HepG2 (cell line): ENCODE measurements at regions not wholly inside any gene's neighbourhood (a gene's known extent, or its start where the extent isn't known, plus 50 kb on each side); places are given as distances from the start of the nearest gene placed in this dataset.

Experiments used
- ATAC-seq: fragments of 200-7000 bp; cut with Tn5 transposase; 3 replicates; pipeline ENCODE4 v1.9.1; 2020; ENCODE audit warnings: mild to moderate bottlenecking, moderate library complexity
- BruUV-seq: library from RNA; stranded (reverse); fragments of 400-500 nt; replicated peaks from 2 replicates; lab custom pipeline; 2021; lab: Mats Ljungman, UMichigan
- CTCF ChIA-PET: fragments of 300-600 bp; formaldehyde crosslinking; extraction: SDS; loops from one replicate; lab custom pipeline; 2021; ENCODE audit warnings: low total read pairs, inconsistent platforms, low intra/inter-chr PET ratio; lab: Yijun Ruan, JAX
- POLR2A ChIA-PET: fragments of 350-600 bp; sonication (Branson Sonifier 250); formaldehyde crosslinking; loops from one replicate; lab custom pipeline; 2020; ENCODE audit warnings: antibody characterized with exemption, inconsistent platforms; lab: Yijun Ruan, JAX
- DNase-seq: peaks from one replicate; pipeline ENCODE4 v3.0.0-alpha.2; 2015; ENCODE audit warnings: low spot score
- FAIRE-seq: peaks from 3 replicates; lab custom pipeline; 2011; peaks lifted over from hg19 to GRCh38; lab: Jason Lieb, UNC
- H2AFZ ChIP-seq: one replicate; pipeline ENCODE4 v1.6.1; 2011; ENCODE audit warnings: low read length, inconsistent platforms
- H3K27ac ChIP-seq: fragments of 300-600 bp; 3 replicates; pipeline ENCODE4 v1.8.0; 2011; ENCODE audit warnings: mixed run types, mild to moderate bottlenecking, mixed read lengths, low read length, inconsistent platforms; ENCODE audit not compliant: insufficient read depth; ENCODE audit errors: extremely low read length
- H3K27me3 ChIP-seq, 2 experiments: fragments of 200-600 bp in 1 of 2; 2 replicates in 1 of 2; 3 replicates in 1 of 2; pipeline versions ENCODE4 v1.6.0 to v1.8.0; 2011; ENCODE audit warnings: low read length in 2 of 2, mild to moderate bottlenecking in 2 of 2, moderate library complexity in 2 of 2, inconsistent platforms in 1 of 2; ENCODE audit not compliant: insufficient read depth in 2 of 2, control insufficient read depth in 1 of 2
- H3K36me3 ChIP-seq, 2 experiments: fragments of 200-600 bp in 1 of 2; replicated peaks in 1 of 2; 2 replicates in 1 of 2; 3 replicates in 1 of 2; pipeline versions ENCODE4 v1.5.1 to v1.8.0; 2011; ENCODE audit warnings: low read length in 2 of 2, inconsistent platforms in 1 of 2; ENCODE audit not compliant: insufficient read depth in 2 of 2, control insufficient read depth in 1 of 2
- H3K4me1 ChIP-seq: 2 replicates; pipeline ENCODE4 v1.5.1; 2012; ENCODE audit warnings: low read length, inconsistent platforms; ENCODE audit not compliant: insufficient read depth
- H3K4me2 ChIP-seq: 2 replicates; pipeline ENCODE4 v1.6.0; 2011; ENCODE audit warnings: low read depth, low read length, inconsistent platforms
- H3K4me3 ChIP-seq, 3 experiments: fragments of 200-600 bp in 1 of 3; sonication (generic), shearing (Covaris generic) in 1 of 3; replicated peaks in 1 of 3; 2 replicates each; pipeline ENCODE4 v1.5.1; 2011 to 2016; ENCODE audit warnings: low read length in 3 of 3, inconsistent platforms in 2 of 3, low read depth in 2 of 3, mild to moderate bottlenecking in 2 of 3, control low read depth in 1 of 3, mixed read lengths in 1 of 3; ENCODE audit not compliant: insufficient read depth in 1 of 3
- H3K79me2 ChIP-seq: one replicate; pipeline ENCODE4 v1.6.1; 2011; ENCODE audit warnings: low read length, inconsistent platforms; ENCODE audit not compliant: insufficient read depth
- H3K9ac ChIP-seq: 2 replicates; pipeline ENCODE4 v1.6.0; 2011; ENCODE audit warnings: mild to moderate bottlenecking, low read depth, low read length, inconsistent platforms; ENCODE audit not compliant: insufficient read depth
- H3K9me3 ChIP-seq: 2 replicates; pipeline ENCODE4 v1.5.1; 2012; ENCODE audit warnings: mild to moderate bottlenecking, low read length
- H4K20me1 ChIP-seq: 2 replicates; pipeline ENCODE4 v1.6.0; 2011; ENCODE audit warnings: inconsistent platforms, mild to moderate bottlenecking, low read length, moderate library complexity; ENCODE audit not compliant: insufficient read depth
- FOXM1 ChIP-seq: sonication (generic); formaldehyde crosslinking; IDR thresholded peaks from 2 replicates; pipeline ENCODE4 v1.5.0; 2020; ENCODE audit warnings: missing genetic modification reagents
- KDM3A ChIP-seq: IDR thresholded peaks from 2 replicates; pipeline ENCODE4 v1.6.1; 2018; ENCODE audit warnings: low read depth, missing compliant biosample characterization
- NCOA1 ChIP-seq: sonication (generic); formaldehyde crosslinking; IDR thresholded peaks from 2 replicates; pipeline ENCODE4 v1.9.0; 2021; ENCODE audit warnings: missing genetic modification reagents
- WIZ ChIP-seq: sonication (generic); formaldehyde crosslinking; IDR thresholded peaks from 2 replicates; pipeline ENCODE4 v1.5.1; 2020; ENCODE audit warnings: mild to moderate bottlenecking, missing genetic modification reagents
- ZNF549 ChIP-seq: sonication (generic); formaldehyde crosslinking; IDR thresholded peaks from 2 replicates; pipeline ENCODE4 v1.5.0; 2020; ENCODE audit warnings: missing genetic modification reagents
- ZNF572 ChIP-seq: sonication (generic); formaldehyde crosslinking; IDR thresholded peaks from 2 replicates; pipeline ENCODE4 v1.5.1; 2020; ENCODE audit warnings: mild to moderate bottlenecking, missing genetic modification reagents
- ZSCAN31 ChIP-seq: sonication (generic); formaldehyde crosslinking; IDR thresholded peaks from 2 replicates; pipeline ENCODE4 v1.5.0; 2020; ENCODE audit warnings: low read depth, mild to moderate bottlenecking, missing genetic modification reagents
- WGBS: methylation state at CpG from one replicate; pipeline ENCODE4 v1.1.6; 2017; ENCODE audit warnings: low lambda C conversion rate; 5-methylcytosine and 5-hydroxymethylcytosine counted together
- in situ Hi-C: cut with HindIII; loops from 2 replicates; pipeline ENCODE4 v1.10.0; 2017; ENCODE audit warnings: low pct_unique_long_range_greater_than_20kb; ENCODE audit not compliant: extremely low pct_ligation_motif_present
- intact Hi-C: fragments of 100-400 bp; cut with micrococcal nuclease; formaldehyde crosslinking; loops from one replicate; pipeline ENCODE4 v1.10.0; 2022; ENCODE audit not compliant: unreplicated experiment
- TF ChIP-seq, protein P1 (sequence below): IDR thresholded peaks from 2 replicates; pipeline ENCODE4 v1.4.0; 2020; ENCODE audit warnings: mild to moderate bottlenecking, missing genetic modification reagents

DNA sequence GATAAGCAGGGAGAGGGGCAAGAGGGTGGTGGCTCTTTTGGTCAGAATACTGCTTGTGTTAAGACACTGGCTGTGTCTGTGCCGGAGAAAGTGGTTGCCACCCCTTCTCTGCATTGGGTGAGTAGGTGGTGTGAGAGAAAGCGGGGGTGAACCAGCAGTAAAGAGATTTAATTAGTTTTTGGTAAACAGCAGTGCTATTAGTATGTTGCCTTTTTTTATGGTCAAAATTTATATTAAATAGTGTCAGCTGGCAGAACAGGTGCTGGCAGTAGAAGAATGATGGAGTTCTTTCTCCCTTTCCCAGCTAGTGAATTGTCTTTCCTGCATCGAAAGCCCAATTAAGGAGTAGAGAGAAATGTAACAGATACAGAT lies 181.6 kb downstream of the LARP7 start (continued):
- TF ChIP-seq, protein P1, sequence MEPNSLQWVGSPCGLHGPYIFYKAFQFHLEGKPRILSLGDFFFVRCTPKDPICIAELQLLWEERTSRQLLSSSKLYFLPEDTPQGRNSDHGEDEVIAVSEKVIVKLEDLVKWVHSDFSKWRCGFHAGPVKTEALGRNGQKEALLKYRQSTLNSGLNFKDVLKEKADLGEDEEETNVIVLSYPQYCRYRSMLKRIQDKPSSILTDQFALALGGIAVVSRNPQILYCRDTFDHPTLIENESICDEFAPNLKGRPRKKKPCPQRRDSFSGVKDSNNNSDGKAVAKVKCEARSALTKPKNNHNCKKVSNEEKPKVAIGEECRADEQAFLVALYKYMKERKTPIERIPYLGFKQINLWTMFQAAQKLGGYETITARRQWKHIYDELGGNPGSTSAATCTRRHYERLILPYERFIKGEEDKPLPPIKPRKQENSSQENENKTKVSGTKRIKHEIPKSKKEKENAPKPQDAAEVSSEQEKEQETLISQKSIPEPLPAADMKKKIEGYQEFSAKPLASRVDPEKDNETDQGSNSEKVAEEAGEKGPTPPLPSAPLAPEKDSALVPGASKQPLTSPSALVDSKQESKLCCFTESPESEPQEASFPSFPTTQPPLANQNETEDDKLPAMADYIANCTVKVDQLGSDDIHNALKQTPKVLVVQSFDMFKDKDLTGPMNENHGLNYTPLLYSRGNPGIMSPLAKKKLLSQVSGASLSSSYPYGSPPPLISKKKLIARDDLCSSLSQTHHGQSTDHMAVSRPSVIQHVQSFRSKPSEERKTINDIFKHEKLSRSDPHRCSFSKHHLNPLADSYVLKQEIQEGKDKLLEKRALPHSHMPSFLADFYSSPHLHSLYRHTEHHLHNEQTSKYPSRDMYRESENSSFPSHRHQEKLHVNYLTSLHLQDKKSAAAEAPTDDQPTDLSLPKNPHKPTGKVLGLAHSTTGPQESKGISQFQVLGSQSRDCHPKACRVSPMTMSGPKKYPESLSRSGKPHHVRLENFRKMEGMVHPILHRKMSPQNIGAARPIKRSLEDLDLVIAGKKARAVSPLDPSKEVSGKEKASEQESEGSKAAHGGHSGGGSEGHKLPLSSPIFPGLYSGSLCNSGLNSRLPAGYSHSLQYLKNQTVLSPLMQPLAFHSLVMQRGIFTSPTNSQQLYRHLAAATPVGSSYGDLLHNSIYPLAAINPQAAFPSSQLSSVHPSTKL = no peak
- TF ChIP-seq WIZ = no peak
- TF ChIP-seq NCOA1 (CRISPR knock-in tag) = no peak
- no peak for TF ChIP-seq ZNF572 (CRISPR knock-in tag)

DNA sequence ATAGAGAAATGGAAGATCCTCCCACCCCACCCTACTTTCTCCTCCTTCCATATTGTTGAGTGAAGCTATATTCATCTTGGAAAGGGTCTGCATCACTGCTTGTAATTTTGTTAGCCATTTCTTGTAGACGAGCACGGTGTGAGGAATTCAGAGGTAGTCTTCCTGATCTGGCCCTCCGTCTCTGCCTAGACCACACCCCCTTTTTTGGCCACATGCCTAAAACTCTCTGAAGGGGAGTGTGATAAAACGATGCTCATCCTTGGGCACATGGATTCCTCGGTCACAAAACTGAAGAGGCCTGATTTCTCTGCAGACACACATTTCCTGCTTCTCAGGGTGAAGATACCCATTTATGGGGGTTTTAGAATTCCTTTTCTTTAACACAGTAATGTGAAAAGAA lies 182.8 kb downstream of the LARP7 start:
- no peak overlapping the region for H3K4me3 ChIP-seq
- CTCF ChIA-PET = no interaction called here
- TF ChIP-seq ZSCAN31 (no peak), FOXM1 (CRISPR knock-in tag) (no peak), KDM3A (CRISPR knock-in tag) (no peak), ZNF549 (CRISPR knock-in tag) (no peak)
- TF ChIP-seq, all 625 proteins: peak for 0
- Histone ChIP-seq H3K27me3 (peaks cover 0 to 5% of the 10 kb centered on the region in 2 experiments; a peak in 1 of 5 replicates), H2AFZ (no peak overlapping the region), H3K4me2 (no peak overlapping the region), H4K20me1 (no peaks in the 10 kb centered on the region), H3K4me1 (peaks cover 5% of the 10 kb centered on the region; the same call in 1 of the 2 replicates), H3K9ac (no peak overlapping the region), H3K9me3 (no peaks in the 10 kb centered on the region), H3K36me3 (no peaks in the 10 kb centered on the region), H3K27ac (no peak overlapping the region), H3K79me2 (no peaks in the 10 kb centered on the region)
- WGBS = 35% methylated on average over 5 of the region's 5 CpGs
- intact Hi-C loops (no loop called here), in situ Hi-C loops (no loop called here)
- no peak for DNase-seq
- BruUV-seq = no TSS peak
- POLR2A ChIA-PET = no interaction called here
- no peak for FAIRE-seq
- ATAC-seq = no peak
